Neural progenitor cell (in vitro differentiated cells): ENCODE measurements at regions not wholly inside any gene's neighbourhood (a gene's known extent, or its start where the extent isn't known, plus 50 kb on each side); places are given as distances from the start of the nearest gene placed in this dataset.

ENCODE experiments used
- EZH2 ChIP-seq: fragments of 200-600 bp; sonication (generic); IDR thresholded peaks from 2 replicates; pipeline ENCODE4 v1.6.1; 2017; ENCODE audit warnings: antibody characterized with exemption, mild to moderate bottlenecking, moderate library complexity
- TF ChIP-seq, protein P1 (sequence below): fragments of 200-600 bp; sonication (generic); IDR thresholded peaks from 2 replicates; pipeline ENCODE4 v1.5.1; 2017; ENCODE audit warnings: antibody characterized with exemption, mild to moderate bottlenecking

DNA sequence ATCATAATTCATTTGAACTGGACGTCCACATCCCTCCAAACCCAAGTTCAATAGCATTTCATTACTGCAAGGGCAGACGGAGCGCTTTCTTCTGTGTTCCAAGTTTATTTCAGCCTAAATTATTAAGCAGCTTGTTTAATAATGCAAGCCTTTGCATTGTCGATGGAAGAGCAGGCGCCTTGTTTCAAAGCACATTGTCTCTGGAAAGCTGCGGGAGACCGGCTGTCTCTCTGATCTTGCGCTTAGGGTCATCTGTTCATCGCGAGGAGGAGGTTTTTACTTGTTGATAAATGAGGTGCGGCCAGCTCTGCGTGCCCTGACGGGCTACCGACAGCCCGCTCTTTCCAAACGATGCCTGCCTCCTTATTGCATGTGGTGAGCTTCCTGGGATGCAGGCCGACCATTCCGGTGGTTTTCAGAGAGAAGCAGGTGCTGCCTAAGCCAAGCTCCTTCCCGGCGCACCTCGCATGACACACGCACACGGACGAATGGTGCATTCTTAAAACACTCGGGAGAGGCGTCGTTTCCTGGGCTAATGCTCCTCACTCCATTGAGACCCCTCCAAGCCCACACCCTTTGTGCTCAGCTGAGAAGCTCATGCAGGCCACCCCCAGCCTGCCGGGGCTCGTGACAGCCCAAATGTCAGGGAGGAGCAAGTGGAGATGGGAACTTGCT, 456.9 kb downstream of the BRD1 start:
- TF ChIP-seq, protein P1, sequence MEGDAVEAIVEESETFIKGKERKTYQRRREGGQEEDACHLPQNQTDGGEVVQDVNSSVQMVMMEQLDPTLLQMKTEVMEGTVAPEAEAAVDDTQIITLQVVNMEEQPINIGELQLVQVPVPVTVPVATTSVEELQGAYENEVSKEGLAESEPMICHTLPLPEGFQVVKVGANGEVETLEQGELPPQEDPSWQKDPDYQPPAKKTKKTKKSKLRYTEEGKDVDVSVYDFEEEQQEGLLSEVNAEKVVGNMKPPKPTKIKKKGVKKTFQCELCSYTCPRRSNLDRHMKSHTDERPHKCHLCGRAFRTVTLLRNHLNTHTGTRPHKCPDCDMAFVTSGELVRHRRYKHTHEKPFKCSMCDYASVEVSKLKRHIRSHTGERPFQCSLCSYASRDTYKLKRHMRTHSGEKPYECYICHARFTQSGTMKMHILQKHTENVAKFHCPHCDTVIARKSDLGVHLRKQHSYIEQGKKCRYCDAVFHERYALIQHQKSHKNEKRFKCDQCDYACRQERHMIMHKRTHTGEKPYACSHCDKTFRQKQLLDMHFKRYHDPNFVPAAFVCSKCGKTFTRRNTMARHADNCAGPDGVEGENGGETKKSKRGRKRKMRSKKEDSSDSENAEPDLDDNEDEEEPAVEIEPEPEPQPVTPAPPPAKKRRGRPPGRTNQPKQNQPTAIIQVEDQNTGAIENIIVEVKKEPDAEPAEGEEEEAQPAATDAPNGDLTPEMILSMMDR, result no peak
- TF ChIP-seq EZH2, result no peak
